Caco-2 (cell line): ENCODE measurements at regions not wholly inside any gene's neighbourhood (a gene's known extent, or its start where the extent isn't known, plus 50 kb on each side); places are given as distances from the start of the nearest gene placed in this dataset.

Experiments
- BruUV-seq: library from RNA; stranded (reverse); fragments of 400-500 nt; replicated peaks from 2 replicates; lab custom pipeline; 2021; lab: Mats Ljungman, UMichigan
- CTCF ChIA-PET: fragments of 300-600 bp; sonication (Branson Sonifier 250); formaldehyde crosslinking; loops from one replicate; lab custom pipeline; 2022; ENCODE audit warnings: antibody characterized with exemption; lab: Charles Lee
- POLR2A ChIA-PET: fragments of 300-600 bp; sonication (Branson Sonifier 250); formaldehyde crosslinking; loops from one replicate; lab custom pipeline; 2022; ENCODE audit warnings: antibody characterized with exemption; lab: Charles Lee
- DNase-seq, 2 experiments: peaks; one replicate each; pipeline versions ENCODE4 v3.0.0 to v3.0.0-alpha.2; 2020 to 2022
- H3K27me3 ChIP-seq: replicated peaks from 2 replicates; pipeline ENCODE4 v1.6.0; 2011; ENCODE audit warnings: low read length; ENCODE audit not compliant: control insufficient read depth, insufficient read depth
- H3K36me3 ChIP-seq: 2 replicates; pipeline ENCODE4 v1.5.1; 2011; ENCODE audit warnings: low read length; ENCODE audit not compliant: control insufficient read depth, insufficient read depth
- H3K4me1 ChIP-seq: fragments of 250-450 bp; sonication (Bioruptor Pico); 2 replicates; pipeline ENCODE4 v1.5.1; 2020; ENCODE audit warnings: mild to moderate bottlenecking
- H3K4me3 ChIP-seq: 2 replicates; pipeline ENCODE4 v1.5.1; 2011; ENCODE audit warnings: low read depth, mild to moderate bottlenecking, control low read depth, low read length
- H3K9me3 ChIP-seq: fragments of 250-450 bp; sonication (Bioruptor Pico); 2 replicates; pipeline ENCODE4 v1.5.1; 2020; ENCODE audit warnings: mild to moderate bottlenecking, moderate library complexity
- H3K27ac Mint-ChIP-seq: one replicate; pipeline ENCODE4 v1.8.0; 2022; ENCODE audit warnings: mixed read lengths; ENCODE audit not compliant: unreplicated experiment
- H3K27me3 Mint-ChIP-seq: one replicate; pipeline ENCODE4 v1.8.0; 2022; ENCODE audit warnings: mixed read lengths; ENCODE audit not compliant: insufficient read depth, unreplicated experiment
- H3K36me3 Mint-ChIP-seq: one replicate; pipeline ENCODE4 v1.8.0; 2022; ENCODE audit warnings: mild to moderate bottlenecking, mixed read lengths; ENCODE audit not compliant: insufficient read depth, unreplicated experiment
- H3K4me1 Mint-ChIP-seq: one replicate; pipeline ENCODE4 v1.8.0; 2022; ENCODE audit warnings: low read depth, mixed read lengths; ENCODE audit not compliant: unreplicated experiment
- H3K4me3 Mint-ChIP-seq: one replicate; pipeline ENCODE4 v1.8.0; 2022; ENCODE audit warnings: mild to moderate bottlenecking, moderate library complexity, mixed read lengths; ENCODE audit not compliant: unreplicated experiment
- H3K9me3 Mint-ChIP-seq: one replicate; pipeline ENCODE4 v1.8.0; 2022; ENCODE audit warnings: mixed read lengths; ENCODE audit not compliant: unreplicated experiment
- CTCF ChIP-seq, 2 experiments: fragments of 200-600 bp in 1 of 2; IDR thresholded peaks; 1 replicate in 1 of 2; 2 replicates in 1 of 2; pipeline versions ENCODE4 v1.5.1 to v1.8.0; 2011 to 2022; ENCODE audit warnings: antibody characterized with exemption in 1 of 2, control low read depth in 1 of 2, inconsistent platforms in 1 of 2, low read depth in 1 of 2, low read length in 1 of 2, mild to moderate bottlenecking in 1 of 2, moderate library complexity in 1 of 2; ENCODE audit not compliant: insufficient read depth in 1 of 2, severe bottlenecking in 1 of 2, unreplicated experiment in 1 of 2
- intact Hi-C: fragments of 100-400 bp; cut with micrococcal nuclease; formaldehyde crosslinking; loops from one replicate; pipeline ENCODE4 v1.10.0; 2022; ENCODE audit not compliant: unreplicated experiment

- intact Hi-C loops = no loop called here
- Mint-ChIP-seq H3K9me3 (no peaks in the 10 kb centered on the region), H3K27ac (no peak overlapping the region), H3K4me3 (no peak overlapping the region), H3K36me3 (no peaks in the 10 kb centered on the region), H3K27me3 (no peaks in the 10 kb centered on the region), H3K4me1 (no peaks in the 10 kb centered on the region)
- Histone ChIP-seq H3K9me3 (no peaks in the 10 kb centered on the region; the same call in 1 of the 2 replicates), H3K36me3 (no peaks in the 10 kb centered on the region), H3K27me3 (no peaks in the 10 kb centered on the region), H3K4me3 (no peak overlapping the region), H3K4me1 (no peaks in the 10 kb centered on the region)
- BruUV-seq = no TSS peak
- DNase-seq = no peak
- ChIA-PET POLR2A (no interaction called here), CTCF (no interaction called here)
- TF ChIP-seq CTCF (IDR thresholded peaks at IDR 0.05; ENCODE audit: insufficient read depth in 1 of 2, low read depth in 1 of 2, low read length in 1 of 2, severe bottlenecking in 1 of 2, unreplicated experiment in 1 of 2) = no peak
Observed at GRCh38 chr5:115432691-115433090, 111.9 kb downstream of the FEM1C start.

- CTCF ChIA-PET = no interaction called here
- no peak for DNase-seq
- H3K4me1 Mint-ChIP-seq = no peaks in the 10 kb centered on the region
- intact Hi-C loops = no loop called here
- POLR2A ChIA-PET = no interaction called here
- Histone ChIP-seq H3K4me1 (no peaks in the 10 kb centered on the region), H3K9me3 (no peaks in the 10 kb centered on the region), H3K27me3 (no peaks in the 10 kb centered on the region), H3K36me3 (no peaks in the 10 kb centered on the region), H3K4me3 (no peak overlapping the region)
- H3K27me3 Mint-ChIP-seq = no peaks in the 10 kb centered on the region
- BruUV-seq = no TSS peak
- no peak overlapping the region for H3K4me3 Mint-ChIP-seq
- TF ChIP-seq CTCF (IDR thresholded peaks at IDR 0.05; ENCODE audit: insufficient read depth in 1 of 2, low read depth in 1 of 2, low read length in 1 of 2, severe bottlenecking in 1 of 2, unreplicated experiment in 1 of 2) = no peak
- H3K27ac Mint-ChIP-seq = no peak overlapping the region
- no peaks in the 10 kb centered on the region for H3K36me3 Mint-ChIP-seq
- no peaks in the 10 kb centered on the region for H3K9me3 Mint-ChIP-seq
Observed at GRCh38 chr5:115431116-115431515, 113.5 kb downstream of the FEM1C start.

GRCh38 chr5:115430374-115430773 lies 114.2 kb downstream of the FEM1C start:
- no peak for DNase-seq
- Histone ChIP-seq H3K4me1 (no peaks in the 10 kb centered on the region), H3K4me3 (no peak overlapping the region), H3K36me3 (no peaks in the 10 kb centered on the region), H3K27me3 (no peaks in the 10 kb centered on the region), H3K9me3 (no peaks in the 10 kb centered on the region)
- H3K27ac Mint-ChIP-seq = no peak overlapping the region
- H3K36me3 Mint-ChIP-seq = no peaks in the 10 kb centered on the region
- POLR2A ChIA-PET = no interaction called here
- H3K4me1 Mint-ChIP-seq = no peaks in the 10 kb centered on the region
- no TSS peak for BruUV-seq
- H3K4me3 Mint-ChIP-seq = no peak overlapping the region
- CTCF ChIA-PET = no interaction called here
- intact Hi-C loops = no loop called here
- TF ChIP-seq CTCF (IDR thresholded peaks at IDR 0.05; ENCODE audit: insufficient read depth in 1 of 2, low read depth in 1 of 2, low read length in 1 of 2, severe bottlenecking in 1 of 2, unreplicated experiment in 1 of 2) = no peak
- no peaks in the 10 kb centered on the region for H3K27me3 Mint-ChIP-seq
- no peaks in the 10 kb centered on the region for H3K9me3 Mint-ChIP-seq
